Muscle of leg (tissue), 3 donors: ENCODE measurements at regions not wholly inside any gene's neighbourhood (a gene's known extent, or its start where the extent isn't known, plus 50 kb on each side); places are given as distances from the start of the nearest gene placed in this dataset.
"Not testable (repeated sequence)": the region's sequence is repeated elsewhere in the genome, so short reads cannot be mapped to it uniquely, and the experiment has no call there.

Source experiments
- DNase-seq: peaks from one replicate; pipeline ENCODE4 v3.0.0; 2013
- H3K27ac ChIP-seq: one replicate; pipeline ENCODE4 v1.5.1; 2013; ENCODE audit warnings: mild to moderate bottlenecking, low read length, control low read depth
- H3K27me3 ChIP-seq: one replicate; pipeline ENCODE4 v1.6.1; 2013; ENCODE audit warnings: low read length; ENCODE audit not compliant: control insufficient read depth, insufficient read depth
- H3K36me3 ChIP-seq: one replicate; pipeline ENCODE4 v1.6.1; 2013; ENCODE audit warnings: low read length; ENCODE audit not compliant: control insufficient read depth, insufficient read depth
- H3K4me1 ChIP-seq: one replicate; pipeline ENCODE4 v1.6.1; 2013; ENCODE audit warnings: low read length; ENCODE audit not compliant: control insufficient read depth, insufficient read depth
- H3K4me3 ChIP-seq: one replicate; pipeline ENCODE4 v1.5.1; 2013; ENCODE audit warnings: low read length, control low read depth
- H3K9me3 ChIP-seq: replicated peaks from 2 replicates; pipeline ENCODE4 v1.6.1; 2013; ENCODE audit warnings: low read depth, low read length; ENCODE audit not compliant: control insufficient read depth
- WGBS: methylation state at CpG from one replicate; pipeline ENCODE4 v1.1.5; 2013; ENCODE audit warnings: missing lambda C conversion rate; ENCODE audit not compliant: insufficient coverage; 5-methylcytosine and 5-hydroxymethylcytosine counted together

DNA sequence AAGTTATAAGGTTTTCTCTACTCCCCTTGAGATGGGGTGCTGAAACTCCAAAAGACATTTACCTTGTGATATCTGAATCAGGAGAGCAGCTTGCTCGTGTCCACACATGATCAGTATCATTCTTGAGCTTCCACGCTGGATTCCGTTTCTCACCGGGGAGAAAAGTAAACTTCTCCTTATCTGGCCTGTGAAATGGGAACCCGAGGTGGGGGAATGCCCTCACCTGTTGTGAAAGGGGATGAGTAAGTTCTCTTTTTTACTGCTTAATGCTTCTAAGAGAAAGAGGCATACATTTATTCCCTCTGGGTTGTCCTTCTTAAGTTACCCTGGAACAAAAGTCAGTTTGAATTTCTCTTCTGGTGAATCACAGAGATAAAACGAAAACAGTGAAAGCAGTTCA, 440.5 kb upstream of the ADAMTS9 start:
- no CpG with 5 or more reads among the region's 6 CpGs for WGBS
- Histone ChIP-seq H3K36me3 (no peaks in the 10 kb centered on the region), H3K27ac (no peak overlapping the region), H3K9me3 (no peaks in the 10 kb centered on the region), H3K4me1 (no peaks in the 10 kb centered on the region), H3K27me3 (no peaks in the 10 kb centered on the region), H3K4me3 (no peak overlapping the region)
- DNase-seq, result no peak

DNA sequence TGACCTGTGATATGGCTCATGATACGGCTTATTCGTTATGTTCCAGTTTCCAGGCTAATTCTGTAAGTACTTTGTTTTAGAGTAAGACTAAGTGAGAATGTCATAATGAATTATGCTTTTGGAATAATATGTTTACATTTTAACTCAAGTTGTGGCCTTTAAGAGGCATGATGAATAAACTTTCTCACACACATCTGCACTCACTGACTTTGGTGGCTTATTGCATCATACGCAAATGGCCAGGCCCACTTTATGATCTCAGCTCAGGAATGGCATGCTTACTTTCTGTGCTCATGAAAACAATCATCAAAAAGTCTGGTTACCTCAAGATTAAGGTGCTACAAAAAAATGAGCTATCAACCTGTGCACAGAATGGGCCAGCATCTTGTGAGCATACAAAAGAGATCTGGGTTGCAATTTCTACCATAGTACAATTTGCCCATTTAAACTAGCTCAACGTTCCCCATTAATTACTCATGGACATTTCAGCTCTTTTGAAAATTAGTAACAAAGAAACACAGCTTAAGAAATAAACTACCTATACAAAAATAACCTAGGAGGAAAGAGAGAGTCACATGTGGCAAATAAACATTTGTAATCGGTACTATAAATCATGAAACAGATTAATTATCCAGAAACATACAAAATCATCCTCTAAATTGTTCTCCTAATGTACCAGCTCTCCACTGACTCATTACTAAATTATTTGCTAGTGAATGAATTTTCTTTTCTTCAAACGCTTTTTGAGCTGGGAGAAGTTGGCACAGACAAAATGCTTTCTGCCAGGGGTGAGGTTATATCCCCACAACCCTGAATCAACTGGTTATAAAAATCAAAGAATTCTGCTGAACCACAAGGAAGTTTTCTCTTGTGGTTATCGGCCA, 439.0 kb upstream of the ADAMTS9 start:
- Histone ChIP-seq H3K4me3 (no peak overlapping the region), H3K27ac (no peak overlapping the region), H3K9me3 (no peaks in the 10 kb centered on the region), H3K36me3 (no peaks in the 10 kb centered on the region), H3K27me3 (no peaks in the 10 kb centered on the region), H3K4me1 (no peaks in the 10 kb centered on the region)
- peak; percentile 47 for DNase-seq
- no CpG with 5 or more reads among the region's 7 CpGs for WGBS

DNA sequence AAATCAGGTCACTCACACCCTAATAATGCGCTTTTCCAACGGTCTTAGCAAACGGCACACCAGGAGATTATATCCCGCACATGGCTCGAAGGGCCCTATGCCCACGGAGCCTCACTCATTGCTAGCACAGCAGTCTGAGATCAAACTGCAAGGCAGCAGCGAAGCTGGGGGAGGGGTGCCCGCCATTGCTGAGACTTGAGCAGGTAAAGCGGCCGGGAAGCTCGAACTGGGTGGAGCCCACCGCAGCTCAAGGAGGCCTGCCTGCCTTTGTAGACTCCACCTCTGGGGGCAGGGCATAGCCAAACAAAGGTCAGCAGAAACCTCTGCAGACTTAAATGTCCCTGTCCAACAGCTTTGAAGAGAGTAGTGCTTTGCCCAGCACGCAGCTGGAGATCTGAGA, 432.4 kb upstream of the ADAMTS9 start:
- WGBS, result 95% methylated on average over 9 of the region's 13 CpGs
- H3K27ac ChIP-seq, DNase-seq, H3K4me1 ChIP-seq, H3K36me3 ChIP-seq, H3K4me3 ChIP-seq, H3K27me3 ChIP-seq, H3K9me3 ChIP-seq: not testable (repeated sequence)

DNA sequence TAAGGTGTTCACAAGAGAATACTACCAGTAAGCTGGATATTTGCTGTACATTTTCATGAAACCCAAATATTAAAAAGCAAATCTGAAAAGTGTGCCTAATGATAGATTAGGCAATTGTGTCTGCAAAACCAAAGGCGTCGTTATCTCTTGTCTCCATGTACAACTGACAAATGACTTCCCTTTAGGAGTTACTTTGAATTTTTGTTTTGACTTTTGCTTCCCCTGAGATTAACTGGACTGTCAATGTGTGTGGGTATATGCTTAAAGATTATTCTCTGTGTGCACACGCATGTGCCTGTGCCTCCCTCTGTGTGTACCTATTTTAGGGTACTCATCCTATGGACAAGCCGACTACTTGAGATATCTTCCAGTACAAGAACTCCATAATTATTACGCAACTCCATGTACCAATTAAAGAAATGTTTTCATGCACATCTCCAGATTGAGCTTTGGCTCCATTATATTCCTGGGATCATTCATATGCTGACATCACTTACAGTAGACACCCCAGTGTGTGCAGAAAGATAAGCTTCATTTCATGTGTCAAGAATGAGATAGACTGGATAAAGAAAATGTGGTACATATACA, 431.2 kb upstream of the ADAMTS9 start:
- Histone ChIP-seq H3K9me3 (peaks cover 9% of the 10 kb centered on the region), H3K36me3 (no peaks in the 10 kb centered on the region), H3K4me1 (no peaks in the 10 kb centered on the region), H3K27ac (no peak overlapping the region), H3K27me3 (no peaks in the 10 kb centered on the region), H3K4me3 (no peak overlapping the region)
- 100% methylated on average over 2 of the region's 5 CpGs for WGBS
- DNase-seq, result no peak

GRCh38 chr3:65114041-65114440, 426.2 kb upstream of the ADAMTS9 start:
- no peak overlapping the region for H3K27ac ChIP-seq
- peaks cover 2% of the 10 kb centered on the region for H3K4me1 ChIP-seq
- no peaks in the 10 kb centered on the region for H3K27me3 ChIP-seq
- H3K4me3 ChIP-seq, result no peak overlapping the region
- no peak for DNase-seq
- H3K36me3 ChIP-seq, result no peaks in the 10 kb centered on the region
- H3K9me3 ChIP-seq, result no peaks in the 10 kb centered on the region

GRCh38 chr3:65112751-65113300, 425.0 kb upstream of the ADAMTS9 start:
- 49% methylated on average over 6 of the region's 6 CpGs for WGBS
- Histone ChIP-seq H3K36me3 (no peaks in the 10 kb centered on the region), H3K27ac (no peak overlapping the region), H3K9me3 (no peaks in the 10 kb centered on the region), H3K4me1 (peaks cover 2% of the 10 kb centered on the region), H3K27me3 (no peaks in the 10 kb centered on the region), H3K4me3 (no peak overlapping the region)
- peak; percentile 76 for DNase-seq

DNA sequence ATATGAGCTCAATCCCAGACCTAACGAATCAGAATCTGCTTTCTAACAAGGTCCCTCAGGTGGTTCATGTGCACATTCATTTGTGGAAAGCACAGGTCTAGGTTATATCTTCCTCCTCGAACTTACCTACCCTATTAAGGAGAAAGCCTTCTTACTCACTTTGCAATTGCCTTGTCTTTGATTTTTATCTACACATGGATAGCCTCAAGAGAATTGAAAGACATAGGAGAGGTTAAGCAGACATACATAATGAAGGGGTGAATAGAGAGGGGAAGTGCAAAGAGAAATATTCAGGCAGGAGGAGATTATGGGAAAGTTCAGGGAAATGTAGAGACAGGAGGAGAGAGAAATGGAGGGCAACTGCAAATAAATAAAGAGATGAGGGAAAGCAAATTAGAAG, 422.9 kb upstream of the ADAMTS9 start:
- H3K4me3 ChIP-seq, result no peak overlapping the region
- H3K9me3 ChIP-seq, result no peaks in the 10 kb centered on the region
- WGBS, result no CpG with 5 or more reads among the region's 2 CpGs
- no peak overlapping the region for H3K27ac ChIP-seq
- no peaks in the 10 kb centered on the region for H3K27me3 ChIP-seq
- no peaks in the 10 kb centered on the region for H3K36me3 ChIP-seq
- H3K4me1 ChIP-seq, result peaks cover 2% of the 10 kb centered on the region
- no peak for DNase-seq

DNA sequence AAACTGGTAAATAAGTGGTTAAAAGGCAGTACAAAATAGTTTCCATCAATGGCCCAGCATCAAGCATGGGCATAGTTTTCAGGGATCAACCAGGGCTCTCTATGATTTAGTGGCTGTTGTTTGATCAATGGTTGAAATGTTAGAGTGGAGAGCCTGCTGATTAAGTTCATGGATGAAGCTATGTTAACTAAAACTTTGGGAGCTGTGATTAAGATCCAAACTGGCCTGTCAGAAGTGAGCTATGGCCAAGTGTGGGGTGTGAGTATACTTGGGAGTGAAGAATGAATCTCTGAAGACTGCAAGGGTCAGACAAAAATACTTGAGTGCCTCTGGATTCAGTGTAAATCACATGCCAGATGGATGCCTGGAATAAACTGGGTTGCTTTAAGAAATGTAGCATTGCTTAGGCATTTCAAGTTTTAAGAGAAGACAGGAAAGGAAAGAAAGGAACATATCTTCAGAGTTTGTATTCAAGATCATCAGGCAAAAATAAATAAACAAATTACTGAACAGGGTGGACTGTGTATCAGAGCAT, 422.2 kb upstream of the ADAMTS9 start:
- no peaks in the 10 kb centered on the region for H3K27me3 ChIP-seq
- H3K4me3 ChIP-seq, result no peak overlapping the region

GRCh38 chr3:65107174-65107573, 419.4 kb upstream of the ADAMTS9 start:
- Histone ChIP-seq H3K4me3 (no peak overlapping the region), H3K27ac (no peak overlapping the region), H3K9me3 (no peaks in the 10 kb centered on the region), H3K27me3 (no peaks in the 10 kb centered on the region), H3K4me1 (no peaks in the 10 kb centered on the region), H3K36me3 (no peaks in the 10 kb centered on the region)
- 0% methylated on average over 1 of the region's 5 CpGs for WGBS
- DNase-seq, result peak; percentile 53

More for the DNA sequence above, 422.2 kb upstream of the ADAMTS9 start:
- Histone ChIP-seq H3K36me3 (no peaks in the 10 kb centered on the region), H3K4me1 (peaks cover 2% of the 10 kb centered on the region), H3K9me3 (no peaks in the 10 kb centered on the region), H3K27ac (no peak overlapping the region)
- peak; percentile 9 for DNase-seq

- H3K9me3 ChIP-seq, result no peaks in the 10 kb centered on the region
- no peaks in the 10 kb centered on the region for H3K27me3 ChIP-seq
- no peaks in the 10 kb centered on the region for H3K36me3 ChIP-seq
- H3K4me3 ChIP-seq, result no peak overlapping the region
- WGBS, result 71% methylated on average over 1 of the region's 1 CpG
- no peaks in the 10 kb centered on the region for H3K4me1 ChIP-seq
- no peak for DNase-seq
- H3K27ac ChIP-seq, result no peak overlapping the region
Observed at GRCh38 chr3:65101450-65101849, 413.6 kb upstream of the ADAMTS9 start.
